HS-27A (cell line): ENCODE measurements at regions not wholly inside any gene's neighbourhood (a gene's known extent, or its start where the extent isn't known, plus 50 kb on each side); places are given as distances from the start of the nearest gene placed in this dataset.

Source experiments
- DNase-seq: peaks from one replicate; pipeline ENCODE4 v3.0.0-alpha.2; 2012; ENCODE audit warnings: low read depth, missing footprints

GRCh38 chr21:27189870-27190269, 223.0 kb upstream of the ADAMTS5 start:
- DNase-seq, result no peak

- no peak for DNase-seq
Observed at GRCh38 chr21:27173053-27173452, 206.2 kb upstream of the ADAMTS5 start.

- no peak for DNase-seq
Observed at GRCh38 chr21:27171707-27172106, 204.8 kb upstream of the ADAMTS5 start.

GRCh38 chr21:27168084-27168483, 201.2 kb upstream of the ADAMTS5 start:
- DNase-seq, result no peak

- no peak for DNase-seq
Observed at GRCh38 chr21:27164208-27165177, 197.6 kb upstream of the ADAMTS5 start.

GRCh38 chr21:27158967-27159366, 192.1 kb upstream of the ADAMTS5 start:
- DNase-seq, result no peak

GRCh38 chr21:27157097-27157496, 190.2 kb upstream of the ADAMTS5 start:
- DNase-seq, result no peak

GRCh38 chr21:27156666-27157065, 189.8 kb upstream of the ADAMTS5 start:
- no peak for DNase-seq

- DNase-seq, result no peak
Observed at GRCh38 chr21:27155130-27155500, 188.2 kb upstream of the ADAMTS5 start.

GRCh38 chr21:27154451-27155129, 187.7 kb upstream of the ADAMTS5 start:
- DNase-seq, result no peak

GRCh38 chr21:27152996-27153395, 186.1 kb upstream of the ADAMTS5 start:
- no peak for DNase-seq

GRCh38 chr21:27149034-27149433, 182.1 kb upstream of the ADAMTS5 start:
- DNase-seq, result peak; percentile 63

- no peak for DNase-seq
Observed at GRCh38 chr21:27146268-27146667, 179.4 kb upstream of the ADAMTS5 start.

- DNase-seq, result no peak
Observed at GRCh38 chr21:27145134-27145798, 178.4 kb upstream of the ADAMTS5 start.

GRCh38 chr21:27143476-27143875, 176.6 kb upstream of the ADAMTS5 start:
- no peak for DNase-seq

GRCh38 chr21:27139526-27139925, 172.6 kb upstream of the ADAMTS5 start:
- DNase-seq, result no peak

GRCh38 chr21:27134516-27134915, 167.6 kb upstream of the ADAMTS5 start:
- peak; percentile 20 for DNase-seq

GRCh38 chr21:27132266-27132665, 165.4 kb upstream of the ADAMTS5 start:
- no peak for DNase-seq

GRCh38 chr21:27130154-27130553, 163.3 kb upstream of the ADAMTS5 start:
- no peak for DNase-seq

GRCh38 chr21:27129694-27130093, 162.8 kb upstream of the ADAMTS5 start:
- DNase-seq, result no peak

GRCh38 chr21:27129215-27129614, 162.3 kb upstream of the ADAMTS5 start:
- no peak for DNase-seq

- no peak for DNase-seq
Observed at GRCh38 chr21:27126140-27126539, 159.3 kb upstream of the ADAMTS5 start.

GRCh38 chr21:27122686-27123085, 155.8 kb upstream of the ADAMTS5 start:
- DNase-seq, result no peak
